ENCODE measurements at regions not wholly inside any gene's neighbourhood (a gene's known extent, or its start where the extent isn't known, plus 50 kb on each side); places are given as distances from the start of the nearest gene placed in this dataset.

DNA sequence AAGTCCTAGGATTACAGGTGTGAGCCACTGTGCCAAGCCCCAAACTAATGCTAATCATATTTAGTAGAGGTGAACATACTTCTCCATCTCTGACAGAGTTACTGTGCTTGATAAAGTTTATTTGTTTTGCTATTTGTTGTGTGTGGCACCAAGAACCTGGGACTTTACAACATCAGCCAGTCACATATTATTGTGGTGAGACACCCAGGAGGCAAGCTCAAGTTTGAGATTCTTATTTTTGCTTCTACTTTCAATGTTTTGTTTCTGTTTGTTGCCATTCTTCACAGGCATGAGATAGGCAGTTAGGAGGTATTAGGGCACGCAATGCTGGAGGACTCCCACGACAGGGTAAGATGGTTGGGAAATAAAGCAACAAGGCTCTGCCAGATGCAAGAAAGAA, 346.6 kb downstream of the RPS4Y2 start:
- Histone ChIP-seq H3K4me1 (ENCODE audit: control insufficient read depth in 3 of 3, insufficient read depth in 2 of 3, low read depth in 1 of 3, low read length in 2 of 3) (no peaks in the 10 kb centered on the region), H3K36me3 (ENCODE audit: control insufficient read depth in 3 of 3, insufficient read depth in 2 of 3, low read depth in 1 of 3, low read length in 3 of 3) (no peaks in the 10 kb centered on the region), H3K9me3 (ENCODE audit: control insufficient read depth in 2 of 2, insufficient read depth in 1 of 2, low read depth in 1 of 2, low read length in 1 of 2) (peaks cover 0 to 2% of the 10 kb centered on the region in 2 donors), H3K4me3 (ENCODE audit: low read depth in 1 of 3, low read length in 3 of 3) (no peak overlapping the region), H3K27ac (ENCODE audit: low read depth in 1 of 3, low read length in 2 of 3) (no peak overlapping the region), H3K27me3 (ENCODE audit: control insufficient read depth in 3 of 3, insufficient read depth in 3 of 3, low read length in 3 of 3) (no peaks in the 10 kb centered on the region)
- 76 to 84% methylated on average over 2 of the region's 2 CpGs; no CpG with 5 or more reads in 1 of the 3 donors for WGBS, 3 donors
- FAIRE-seq (no peak), DNase-seq (no peak)

DNA sequence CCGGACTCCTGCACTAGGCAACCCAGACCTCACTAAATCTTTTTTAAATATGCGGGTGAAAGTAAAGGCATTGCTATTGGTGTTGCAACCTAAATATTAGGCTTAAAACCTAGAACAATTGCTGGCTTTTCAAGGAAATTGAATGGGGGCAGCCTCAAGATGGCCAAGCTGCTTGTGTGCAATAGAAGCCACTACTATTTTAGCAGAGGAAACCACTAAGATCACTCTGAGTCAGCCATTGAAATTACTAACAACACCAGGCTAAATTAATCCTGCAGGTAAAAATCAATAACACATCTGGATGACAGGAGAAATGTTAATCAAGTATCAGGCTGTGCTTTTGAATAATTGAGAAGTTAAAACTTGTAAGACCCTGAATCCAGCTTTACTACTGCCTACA, 348.0 kb downstream of the RPS4Y2 start:
- no peak for FAIRE-seq

DNA sequence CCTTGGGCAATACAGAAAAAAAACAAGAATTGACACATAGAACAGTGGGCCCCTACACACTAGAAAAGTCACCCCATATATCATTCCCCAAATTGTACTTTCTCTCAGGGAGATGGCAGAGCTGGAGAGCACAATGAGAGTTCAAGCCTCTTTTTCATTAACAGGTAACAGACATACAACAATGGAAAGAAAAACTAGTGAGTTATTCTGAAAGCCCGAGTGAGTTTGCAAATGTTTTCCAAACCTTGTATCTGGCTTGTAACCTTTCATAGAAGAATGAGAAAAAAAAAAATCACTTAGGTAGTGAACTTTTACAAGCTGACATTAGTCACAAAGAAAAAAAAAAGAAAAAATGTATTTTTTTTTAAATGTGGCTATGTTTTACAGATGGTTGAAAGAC, 349.6 kb downstream of the RPS4Y2 start:
- H3K36me3 ChIP-seq (ENCODE audit: control insufficient read depth in 3 of 3, insufficient read depth in 2 of 3, low read depth in 1 of 3, low read length in 3 of 3) = no peaks in the 10 kb centered on the region
- 73 to 74% methylated on average over 1 of the region's 1 CpG; no CpG with 5 or more reads in 1 of the 3 donors for WGBS, 3 donors
- no peaks in the 10 kb centered on the region for H3K4me1 ChIP-seq (ENCODE audit: control insufficient read depth in 3 of 3, insufficient read depth in 2 of 3, low read depth in 1 of 3, low read length in 2 of 3)
- H3K27ac ChIP-seq (ENCODE audit: low read depth in 1 of 3, low read length in 2 of 3) = no peak overlapping the region
- H3K4me3 ChIP-seq (ENCODE audit: low read depth in 1 of 3, low read length in 3 of 3) = no peak overlapping the region
- peaks cover 0 to under 1% of the 10 kb centered on the region in 2 donors for H3K9me3 ChIP-seq (ENCODE audit: control insufficient read depth in 2 of 2, insufficient read depth in 1 of 2, low read depth in 1 of 2, low read length in 1 of 2)
- no peak for DNase-seq
- no peak for FAIRE-seq
- no peaks in the 10 kb centered on the region for H3K27me3 ChIP-seq (ENCODE audit: control insufficient read depth in 3 of 3, insufficient read depth in 3 of 3, low read length in 3 of 3)

More for the DNA sequence above, 348.0 kb downstream of the RPS4Y2 start:
- no peak overlapping the region for H3K4me3 ChIP-seq (ENCODE audit: low read depth in 1 of 3, low read length in 3 of 3)
- H3K9me3 ChIP-seq (ENCODE audit: control insufficient read depth in 2 of 2, insufficient read depth in 1 of 2, low read depth in 1 of 2, low read length in 1 of 2) = peaks cover 0 to 2% of the 10 kb centered on the region in 2 donors
- no peak overlapping the region for H3K27ac ChIP-seq (ENCODE audit: low read depth in 1 of 3, low read length in 2 of 3)
- no peaks in the 10 kb centered on the region for H3K27me3 ChIP-seq (ENCODE audit: control insufficient read depth in 3 of 3, insufficient read depth in 3 of 3, low read length in 3 of 3)
- no peaks in the 10 kb centered on the region for H3K4me1 ChIP-seq (ENCODE audit: control insufficient read depth in 3 of 3, insufficient read depth in 2 of 3, low read depth in 1 of 3, low read length in 2 of 3)
- no peaks in the 10 kb centered on the region for H3K36me3 ChIP-seq (ENCODE audit: control insufficient read depth in 3 of 3, insufficient read depth in 2 of 3, low read depth in 1 of 3, low read length in 3 of 3)
- no peak for DNase-seq
- WGBS, 3 donors = 88 to 94% methylated on average over 2 of the region's 2 CpGs; no CpG with 5 or more reads in 1 of the 3 donors

DNA sequence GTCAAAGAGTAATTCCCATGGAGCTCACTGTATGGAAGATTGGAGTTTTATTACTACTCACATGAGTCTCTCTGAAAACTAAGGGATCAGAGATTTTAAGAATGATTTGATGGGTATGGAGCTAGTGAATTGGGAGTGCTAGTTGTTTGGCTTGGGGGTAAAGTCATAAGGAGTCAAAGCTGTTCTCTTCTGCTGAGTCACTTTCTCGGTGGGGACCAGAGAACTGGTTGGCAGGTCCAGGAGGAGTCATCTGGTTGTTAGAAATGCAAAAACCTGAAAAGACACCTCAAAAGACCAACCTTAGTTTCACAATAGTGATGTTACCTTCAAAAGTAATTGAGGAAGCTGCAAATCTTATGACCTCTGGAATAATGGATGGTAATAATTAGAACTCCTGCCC, 355.4 kb downstream of the RPS4Y2 start:
- no peak overlapping the region for H3K27ac ChIP-seq (ENCODE audit: low read depth in 1 of 3, low read length in 2 of 3)
- FAIRE-seq = no peak
- DNase-seq = no peak
- 62 to 100% methylated on average over 1 of the region's 1 CpG; no CpG with 5 or more reads in 1 of the 3 donors for WGBS, 3 donors
- no peaks in the 10 kb centered on the region for H3K9me3 ChIP-seq (ENCODE audit: control insufficient read depth in 2 of 2, insufficient read depth in 1 of 2, low read depth in 1 of 2, low read length in 1 of 2)
- no peaks in the 10 kb centered on the region for H3K27me3 ChIP-seq (ENCODE audit: control insufficient read depth in 3 of 3, insufficient read depth in 3 of 3, low read length in 3 of 3)
- no peak overlapping the region for H3K4me3 ChIP-seq (ENCODE audit: low read depth in 1 of 3, low read length in 3 of 3)
- no peaks in the 10 kb centered on the region for H3K36me3 ChIP-seq (ENCODE audit: control insufficient read depth in 3 of 3, insufficient read depth in 2 of 3, low read depth in 1 of 3, low read length in 3 of 3)
- H3K4me1 ChIP-seq (ENCODE audit: control insufficient read depth in 3 of 3, insufficient read depth in 2 of 3, low read depth in 1 of 3, low read length in 2 of 3) = no peaks in the 10 kb centered on the region

DNA sequence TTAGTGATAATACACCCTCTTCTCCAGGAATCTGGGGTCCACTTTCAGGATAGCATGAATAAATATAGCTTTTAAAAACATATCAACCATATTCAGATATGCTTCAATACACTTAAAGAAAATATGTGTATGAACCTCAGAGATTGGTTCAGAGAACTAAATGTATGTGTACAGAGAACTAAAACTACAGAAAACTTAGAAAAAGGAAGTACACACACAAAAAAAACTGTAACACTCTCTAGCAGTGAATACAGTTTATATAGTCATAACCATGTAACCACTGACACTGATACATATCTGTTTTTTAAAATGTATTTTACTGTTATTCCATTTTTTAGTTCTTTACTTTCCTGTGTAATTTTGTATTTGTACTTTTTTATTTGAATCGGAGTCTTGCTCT, 365.2 kb downstream of the RPS4Y2 start:
- WGBS, 3 donors = 100% methylated on average over 1 of the region's 1 CpG; no CpG with 5 or more reads in 1 of the 3 donors
- Histone ChIP-seq H3K27ac (ENCODE audit: low read depth in 1 of 3, low read length in 2 of 3) (no peak overlapping the region), H3K9me3 (ENCODE audit: control insufficient read depth in 2 of 2, insufficient read depth in 1 of 2, low read depth in 1 of 2, low read length in 1 of 2) (no peaks in the 10 kb centered on the region), H3K4me3 (ENCODE audit: low read depth in 1 of 3, low read length in 3 of 3) (no peak overlapping the region), H3K36me3 (ENCODE audit: control insufficient read depth in 3 of 3, insufficient read depth in 2 of 3, low read depth in 1 of 3, low read length in 3 of 3) (no peaks in the 10 kb centered on the region), H3K27me3 (ENCODE audit: control insufficient read depth in 3 of 3, insufficient read depth in 3 of 3, low read length in 3 of 3) (no peaks in the 10 kb centered on the region), H3K4me1 (ENCODE audit: control insufficient read depth in 3 of 3, insufficient read depth in 2 of 3, low read depth in 1 of 3, low read length in 2 of 3) (no peaks in the 10 kb centered on the region)
- DNase-seq (no peak), FAIRE-seq (no peak)

DNA sequence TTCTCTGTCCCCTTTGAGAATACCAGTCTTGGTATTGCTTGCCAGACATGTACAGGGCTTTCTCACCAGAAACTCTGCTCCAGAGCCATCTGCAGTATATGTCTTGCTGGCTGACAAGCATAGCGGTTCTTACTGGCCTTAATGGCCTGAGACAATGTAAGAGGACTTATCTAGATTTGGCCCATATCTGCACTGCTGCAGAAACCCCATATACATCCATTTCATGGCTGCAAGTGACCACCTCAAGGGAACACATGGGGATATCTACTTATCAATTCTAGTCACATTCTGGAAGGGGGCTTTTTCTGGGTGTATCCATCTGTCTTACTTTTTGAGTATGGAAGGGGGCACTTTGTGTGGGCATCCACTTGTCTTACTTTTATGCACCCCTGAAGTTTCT, 375.5 kb upstream of the RBMY1B start:
- WGBS, 3 donors = 79 to 100% methylated on average over 1 of the region's 1 CpG; no CpG with 5 or more reads in 1 of the 3 donors
- DNase-seq (no peak), FAIRE-seq (no peak)
- Histone ChIP-seq H3K4me3 (ENCODE audit: low read depth in 1 of 3, low read length in 3 of 3) (no peak overlapping the region), H3K4me1 (ENCODE audit: control insufficient read depth in 3 of 3, insufficient read depth in 2 of 3, low read depth in 1 of 3, low read length in 2 of 3) (no peaks in the 10 kb centered on the region), H3K27me3 (ENCODE audit: control insufficient read depth in 3 of 3, insufficient read depth in 3 of 3, low read length in 3 of 3) (no peaks in the 10 kb centered on the region), H3K27ac (ENCODE audit: low read depth in 1 of 3, low read length in 2 of 3) (no peak overlapping the region), H3K36me3 (ENCODE audit: control insufficient read depth in 3 of 3, insufficient read depth in 2 of 3, low read depth in 1 of 3, low read length in 3 of 3) (no peaks in the 10 kb centered on the region), H3K9me3 (ENCODE audit: control insufficient read depth in 2 of 2, insufficient read depth in 1 of 2, low read depth in 1 of 2, low read length in 1 of 2) (peaks cover 0 to 3% of the 10 kb centered on the region in 2 donors)

DNA sequence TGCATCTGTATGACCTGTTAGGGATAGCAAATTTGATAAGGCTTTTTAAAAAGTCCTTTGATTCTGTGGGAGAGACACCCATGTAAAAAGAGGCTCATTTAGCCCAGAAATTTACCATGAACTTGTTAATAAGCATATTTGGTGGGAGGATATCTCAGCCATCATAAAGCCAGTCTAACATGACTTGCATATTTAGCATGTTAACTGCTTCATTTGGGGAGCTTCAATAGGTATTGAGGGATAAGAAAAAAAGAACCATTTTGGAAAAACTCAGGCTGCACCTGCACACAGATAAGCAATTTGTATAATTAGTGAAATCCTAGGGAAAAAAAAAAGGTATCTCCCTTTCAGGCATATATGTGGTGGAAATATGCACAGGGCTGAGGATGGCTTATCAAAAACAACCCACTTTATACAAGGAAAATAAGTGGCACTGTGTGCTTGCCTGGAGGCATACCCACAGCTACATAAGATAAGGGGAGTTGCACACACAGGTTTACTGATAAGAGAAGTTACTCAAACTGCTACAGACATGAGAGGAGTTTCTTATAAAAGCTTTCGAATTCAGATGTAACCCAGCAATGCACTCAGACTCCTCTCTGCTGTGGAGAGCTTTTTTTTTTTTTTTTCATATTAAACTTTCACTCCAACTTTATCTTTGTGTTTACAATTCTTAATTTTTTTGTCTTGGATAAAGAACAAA, 372.9 kb upstream of the RBMY1B start:
- no peak for FAIRE-seq

DNA sequence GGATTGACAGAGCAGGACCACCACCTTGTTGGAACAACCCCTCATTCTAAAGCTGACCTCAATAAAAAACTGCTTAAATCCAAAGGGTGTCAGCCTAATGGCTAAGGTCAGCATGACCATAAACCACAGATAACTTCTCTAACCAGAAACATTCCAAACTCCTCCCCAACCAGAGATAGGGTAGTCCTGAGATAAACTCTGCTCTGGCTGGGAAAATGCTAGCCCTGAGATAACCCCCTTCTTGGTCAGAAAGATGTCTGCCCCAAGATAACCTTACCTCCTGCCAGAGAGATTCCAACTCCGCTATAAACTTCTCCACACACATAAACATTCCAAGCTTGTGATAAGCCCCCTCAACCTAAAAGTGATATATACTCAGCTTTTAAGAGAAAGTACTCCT, 364.8 kb upstream of the RBMY1B start:
- DNase-seq (no peak), FAIRE-seq (no peak)
- Histone ChIP-seq H3K36me3 (ENCODE audit: control insufficient read depth in 3 of 3, insufficient read depth in 2 of 3, low read depth in 1 of 3, low read length in 3 of 3) (no peaks in the 10 kb centered on the region), H3K4me3 (ENCODE audit: low read depth in 1 of 3, low read length in 3 of 3) (no peak overlapping the region), H3K4me1 (ENCODE audit: control insufficient read depth in 3 of 3, insufficient read depth in 2 of 3, low read depth in 1 of 3, low read length in 2 of 3) (no peaks in the 10 kb centered on the region), H3K9me3 (ENCODE audit: control insufficient read depth in 2 of 2, insufficient read depth in 1 of 2, low read depth in 1 of 2, low read length in 1 of 2) (no peaks in the 10 kb centered on the region), H3K27me3 (ENCODE audit: control insufficient read depth in 3 of 3, insufficient read depth in 3 of 3, low read length in 3 of 3) (no peaks in the 10 kb centered on the region), H3K27ac (ENCODE audit: low read depth in 1 of 3, low read length in 2 of 3) (no peak overlapping the region)
- WGBS, 3 donors = 38 to 88% methylated on average over 1 of the region's 1 CpG; no CpG with 5 or more reads in 1 of the 3 donors

More for the DNA sequence above, 372.9 kb upstream of the RBMY1B start:
- Histone ChIP-seq H3K9me3 (ENCODE audit: control insufficient read depth in 2 of 2, insufficient read depth in 1 of 2, low read depth in 1 of 2, low read length in 1 of 2) (no peaks in the 10 kb centered on the region), H3K27me3 (ENCODE audit: control insufficient read depth in 3 of 3, insufficient read depth in 3 of 3, low read length in 3 of 3) (no peaks in the 10 kb centered on the region), H3K27ac (ENCODE audit: low read depth in 1 of 3, low read length in 2 of 3) (no peak overlapping the region), H3K36me3 (ENCODE audit: control insufficient read depth in 3 of 3, insufficient read depth in 2 of 3, low read depth in 1 of 3, low read length in 3 of 3) (no peaks in the 10 kb centered on the region), H3K4me3 (ENCODE audit: low read depth in 1 of 3, low read length in 3 of 3) (no peak overlapping the region), H3K4me1 (ENCODE audit: control insufficient read depth in 3 of 3, insufficient read depth in 2 of 3, low read depth in 1 of 3, low read length in 2 of 3) (no peaks in the 10 kb centered on the region)
- 0 to 41% methylated on average over 1 of the region's 1 CpG; no CpG with 5 or more reads in 1 of the 3 donors for WGBS, 3 donors
- peak; percentile 1 to 30 for DNase-seq

DNA sequence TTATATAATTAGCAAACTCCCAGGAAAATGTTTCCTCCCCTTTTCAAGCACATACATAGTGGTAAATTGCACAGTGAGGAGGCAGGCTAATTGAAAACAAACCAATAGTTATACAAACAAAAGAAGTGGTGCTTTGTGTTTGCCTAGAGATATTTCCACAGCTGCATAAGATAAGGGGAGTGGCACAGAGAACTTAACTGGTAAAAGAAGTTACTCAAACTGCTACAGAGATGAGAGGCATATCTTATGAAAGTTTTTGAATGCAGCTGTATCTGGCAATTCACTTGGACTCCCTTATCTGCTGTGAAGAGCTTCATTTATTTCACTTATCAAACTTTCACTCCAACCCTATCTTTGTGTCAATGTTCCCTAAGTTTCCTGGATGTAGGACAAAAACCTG, 361.2 kb upstream of the RBMY1B start:
- Histone ChIP-seq H3K27me3 (ENCODE audit: control insufficient read depth in 3 of 3, insufficient read depth in 3 of 3, low read length in 3 of 3) (no peaks in the 10 kb centered on the region), H3K9me3 (ENCODE audit: control insufficient read depth in 2 of 2, insufficient read depth in 1 of 2, low read depth in 1 of 2, low read length in 1 of 2) (no peaks in the 10 kb centered on the region), H3K4me3 (ENCODE audit: low read depth in 1 of 3, low read length in 3 of 3) (no peak overlapping the region), H3K4me1 (ENCODE audit: control insufficient read depth in 3 of 3, insufficient read depth in 2 of 3, low read depth in 1 of 3, low read length in 2 of 3) (no peaks in the 10 kb centered on the region), H3K36me3 (ENCODE audit: control insufficient read depth in 3 of 3, insufficient read depth in 2 of 3, low read depth in 1 of 3, low read length in 3 of 3) (no peaks in the 10 kb centered on the region), H3K27ac (ENCODE audit: low read depth in 1 of 3, low read length in 2 of 3) (no peak overlapping the region)
- no peak for DNase-seq
- no peak for FAIRE-seq

All from small intestine (tissue), 7 donors.